ENCODE measurements at regions not wholly inside any gene's neighbourhood (a gene's known extent, or its start where the extent isn't known, plus 50 kb on each side); places are given as distances from the start of the nearest gene placed in this dataset.

DNA sequence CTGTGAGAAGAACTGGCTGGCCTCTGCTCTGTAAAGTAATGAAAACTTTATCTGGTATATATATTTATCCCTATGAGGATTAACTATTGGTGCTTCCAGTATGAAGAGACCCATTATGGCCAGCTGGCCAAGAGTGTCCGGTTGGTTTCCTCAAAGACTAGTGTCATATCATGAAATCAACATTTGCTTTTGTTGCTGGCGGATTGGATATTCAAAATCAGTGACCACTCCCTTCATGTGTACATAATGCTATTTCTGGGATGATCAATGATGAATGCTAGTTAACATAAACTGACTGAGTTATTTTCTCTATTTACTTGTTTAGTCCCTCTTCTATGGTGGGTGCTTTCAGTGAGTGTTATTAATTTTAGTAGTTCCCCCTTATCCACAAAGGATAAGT, 60.8 kb upstream of the NUDT12 start:
- DNase-seq, result no peak

GRCh38 chr5:103621548-103621930, 59.0 kb upstream of the NUDT12 start:
- no peak for DNase-seq

DNA sequence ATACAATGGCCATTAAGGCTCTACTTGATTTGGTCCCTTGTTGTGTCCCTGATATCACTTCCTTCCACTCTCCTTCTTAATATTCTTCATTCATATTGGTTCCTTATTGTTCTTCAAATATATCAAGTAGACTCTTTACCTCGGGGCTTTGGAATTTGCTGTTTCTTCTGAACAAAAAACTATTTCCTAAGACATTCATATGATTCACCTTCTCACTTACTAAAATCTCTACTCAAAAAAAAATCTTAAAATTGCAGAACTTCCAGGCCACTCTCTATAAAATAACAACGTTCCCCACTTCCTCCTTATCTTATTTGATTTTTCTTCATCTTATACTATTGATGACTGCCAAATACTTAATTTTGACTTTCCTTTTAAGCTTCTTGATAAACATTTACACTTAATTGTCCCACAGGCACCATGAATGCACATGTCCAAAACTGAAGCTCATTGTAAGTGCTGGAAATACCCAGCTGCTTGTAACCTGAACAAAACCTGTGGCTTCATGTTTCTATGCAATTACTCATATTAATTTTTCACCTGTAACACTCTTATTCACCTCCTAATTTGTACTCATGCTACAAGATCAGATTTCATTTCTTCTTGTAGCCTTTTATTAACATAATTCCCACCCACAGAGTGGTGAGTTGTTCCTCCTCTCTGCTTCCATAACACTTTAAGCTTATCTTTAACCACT, 58.4 kb upstream of the NUDT12 start:
- no peak for DNase-seq

GRCh38 chr5:103617913-103618312, 55.3 kb upstream of the NUDT12 start:
- no peak for DNase-seq

DNA sequence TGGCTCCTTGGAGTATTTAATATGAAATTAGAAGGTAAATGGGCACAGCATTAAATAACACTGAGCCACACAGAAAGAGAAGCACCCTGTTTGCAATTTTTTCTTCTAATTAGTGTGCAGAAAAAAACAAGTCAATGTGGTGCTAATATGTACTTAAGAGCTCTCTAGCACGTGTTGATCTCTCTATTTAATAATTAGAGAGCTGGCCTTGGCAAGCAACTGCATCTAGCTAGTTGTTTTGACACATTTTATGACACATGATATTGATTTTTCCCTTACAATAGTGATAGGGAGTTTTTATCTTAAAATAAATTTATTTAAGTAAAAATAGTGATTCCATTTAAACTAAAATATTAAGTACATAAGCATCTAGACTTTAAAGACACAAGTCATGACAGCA, 54.5 kb upstream of the NUDT12 start:
- DNase-seq, result no peak

- DNase-seq, result no peak
Measured at GRCh38 chr5:103612545-103612944, 50.0 kb upstream of the NUDT12 start.

All from central memory CD4-positive, alpha-beta T cell (primary cell).